ENCODE measurements at regions not wholly inside any gene's neighbourhood (a gene's known extent, or its start where the extent isn't known, plus 50 kb on each side); places are given as distances from the start of the nearest gene placed in this dataset.

DNA sequence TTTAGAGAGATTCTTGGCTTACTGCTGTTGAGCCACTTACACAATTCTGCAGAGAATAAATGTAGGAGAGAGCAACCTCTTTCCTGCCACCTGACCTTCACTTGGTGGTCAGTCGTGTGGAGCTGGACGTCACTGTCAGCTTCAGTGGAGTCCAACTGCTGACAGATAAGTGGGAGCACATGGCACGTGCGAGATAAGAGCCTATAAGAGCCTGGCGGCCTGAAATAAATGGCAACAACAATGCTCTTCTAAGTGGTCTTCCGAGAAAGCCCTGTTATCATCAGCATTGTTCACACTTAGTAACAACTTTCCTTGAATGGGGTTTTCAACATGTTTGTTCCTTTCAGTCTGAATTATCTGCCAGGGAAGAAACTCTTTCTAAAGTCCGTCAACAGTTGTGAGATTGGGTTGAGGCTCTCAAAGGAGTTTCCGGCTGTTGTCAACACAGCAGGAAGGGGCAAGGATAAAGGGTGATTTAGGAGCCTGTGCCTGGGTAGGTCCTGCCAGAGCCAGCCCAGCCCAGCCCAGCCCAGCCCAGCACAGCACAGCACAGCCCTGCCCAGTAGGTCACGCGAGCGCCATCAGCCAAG is 57.2 kb upstream of the RUNX1 start:
- TF ChIP-seq, protein P1, sequence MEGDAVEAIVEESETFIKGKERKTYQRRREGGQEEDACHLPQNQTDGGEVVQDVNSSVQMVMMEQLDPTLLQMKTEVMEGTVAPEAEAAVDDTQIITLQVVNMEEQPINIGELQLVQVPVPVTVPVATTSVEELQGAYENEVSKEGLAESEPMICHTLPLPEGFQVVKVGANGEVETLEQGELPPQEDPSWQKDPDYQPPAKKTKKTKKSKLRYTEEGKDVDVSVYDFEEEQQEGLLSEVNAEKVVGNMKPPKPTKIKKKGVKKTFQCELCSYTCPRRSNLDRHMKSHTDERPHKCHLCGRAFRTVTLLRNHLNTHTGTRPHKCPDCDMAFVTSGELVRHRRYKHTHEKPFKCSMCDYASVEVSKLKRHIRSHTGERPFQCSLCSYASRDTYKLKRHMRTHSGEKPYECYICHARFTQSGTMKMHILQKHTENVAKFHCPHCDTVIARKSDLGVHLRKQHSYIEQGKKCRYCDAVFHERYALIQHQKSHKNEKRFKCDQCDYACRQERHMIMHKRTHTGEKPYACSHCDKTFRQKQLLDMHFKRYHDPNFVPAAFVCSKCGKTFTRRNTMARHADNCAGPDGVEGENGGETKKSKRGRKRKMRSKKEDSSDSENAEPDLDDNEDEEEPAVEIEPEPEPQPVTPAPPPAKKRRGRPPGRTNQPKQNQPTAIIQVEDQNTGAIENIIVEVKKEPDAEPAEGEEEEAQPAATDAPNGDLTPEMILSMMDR (IDR thresholded peaks at IDR 0.05) = no peak
- no peak for TF ChIP-seq SIN3A (IDR thresholded peaks at IDR 0.05; ENCODE audit: borderline replicate concordance, insufficient read depth, low read depth, low read length)
- TF ChIP-seq, protein P2, sequence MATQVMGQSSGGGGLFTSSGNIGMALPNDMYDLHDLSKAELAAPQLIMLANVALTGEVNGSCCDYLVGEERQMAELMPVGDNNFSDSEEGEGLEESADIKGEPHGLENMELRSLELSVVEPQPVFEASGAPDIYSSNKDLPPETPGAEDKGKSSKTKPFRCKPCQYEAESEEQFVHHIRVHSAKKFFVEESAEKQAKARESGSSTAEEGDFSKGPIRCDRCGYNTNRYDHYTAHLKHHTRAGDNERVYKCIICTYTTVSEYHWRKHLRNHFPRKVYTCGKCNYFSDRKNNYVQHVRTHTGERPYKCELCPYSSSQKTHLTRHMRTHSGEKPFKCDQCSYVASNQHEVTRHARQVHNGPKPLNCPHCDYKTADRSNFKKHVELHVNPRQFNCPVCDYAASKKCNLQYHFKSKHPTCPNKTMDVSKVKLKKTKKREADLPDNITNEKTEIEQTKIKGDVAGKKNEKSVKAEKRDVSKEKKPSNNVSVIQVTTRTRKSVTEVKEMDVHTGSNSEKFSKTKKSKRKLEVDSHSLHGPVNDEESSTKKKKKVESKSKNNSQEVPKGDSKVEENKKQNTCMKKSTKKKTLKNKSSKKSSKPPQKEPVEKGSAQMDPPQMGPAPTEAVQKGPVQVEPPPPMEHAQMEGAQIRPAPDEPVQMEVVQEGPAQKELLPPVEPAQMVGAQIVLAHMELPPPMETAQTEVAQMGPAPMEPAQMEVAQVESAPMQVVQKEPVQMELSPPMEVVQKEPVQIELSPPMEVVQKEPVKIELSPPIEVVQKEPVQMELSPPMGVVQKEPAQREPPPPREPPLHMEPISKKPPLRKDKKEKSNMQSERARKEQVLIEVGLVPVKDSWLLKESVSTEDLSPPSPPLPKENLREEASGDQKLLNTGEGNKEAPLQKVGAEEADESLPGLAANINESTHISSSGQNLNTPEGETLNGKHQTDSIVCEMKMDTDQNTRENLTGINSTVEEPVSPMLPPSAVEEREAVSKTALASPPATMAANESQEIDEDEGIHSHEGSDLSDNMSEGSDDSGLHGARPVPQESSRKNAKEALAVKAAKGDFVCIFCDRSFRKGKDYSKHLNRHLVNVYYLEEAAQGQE (IDR thresholded peaks at IDR 0.05; ENCODE audit: insufficient read depth in 1 of 2, low read depth in 2 of 2, low read length in 1 of 2) = no peak
